Tibial nerve (tissue), 4 donors: ENCODE measurements at regions not wholly inside any gene's neighbourhood (a gene's known extent, or its start where the extent isn't known, plus 50 kb on each side); places are given as distances from the start of the nearest gene placed in this dataset.

Source experiments
- CTCF ChIP-seq, 5 experiments: fragments of 200-600 bp in 3 of 5; fragments of 450-650 bp in 2 of 5; sonication (generic) in 3 of 5; IDR thresholded peaks; one replicate each; pipeline ENCODE4 v1.5.1; 2016 to 2019; ENCODE audit warnings: antibody characterized with exemption in 5 of 5, mild to moderate bottlenecking in 3 of 5, moderate library complexity in 2 of 5
- EP300 ChIP-seq, 2 donors: sonication (generic); formaldehyde crosslinking; IDR thresholded peaks; one replicate each; pipeline ENCODE4 v1.6.1; 2017; ENCODE audit warnings: antibody characterized with exemption in 2 of 2, mild to moderate bottlenecking in 1 of 2

GRCh38 chr18:10119991-10120390, 206.2 kb downstream of the VAPA start:
- no peak for TF ChIP-seq CTCF (IDR thresholded peaks at IDR 0.05)
- no peak for TF ChIP-seq EP300 (IDR thresholded peaks at IDR 0.05)
